ENCODE measurements at regions not wholly inside any gene's neighbourhood (a gene's known extent, or its start where the extent isn't known, plus 50 kb on each side); places are given as distances from the start of the nearest gene placed in this dataset.

- Histone ChIP-seq H2AK5ac (ENCODE audit: low read depth, low read length) (no peak overlapping the region), H4K5ac (ENCODE audit: low read depth, low read length) (no peak overlapping the region), H3K18ac (ENCODE audit: low read depth, low read length) (no peak overlapping the region), H3K27ac (ENCODE audit: insufficient read depth, low read length) (no peak overlapping the region), H3K9ac (ENCODE audit: low read depth, low read length) (no peak overlapping the region), H2BK5ac (ENCODE audit: low read depth, low read length, poor library complexity, severe bottlenecking) (no peak overlapping the region), H4K91ac (ENCODE audit: insufficient read depth, low read depth, low read length) (no peak overlapping the region), H3K14ac (replicated peaks; ENCODE audit: low read depth, low read length) (no peak overlapping the region), H3K23ac (ENCODE audit: low read depth, low read length) (no peak overlapping the region), H3K79me1 (ENCODE audit: low read depth in 1 of 2, low read length in 2 of 2) (no peaks in the 10 kb centered on the region), H2BK15ac (ENCODE audit: low read depth, low read length) (no peak overlapping the region), H2AK9ac (replicated peaks; ENCODE audit: low read depth, low read length, poor library complexity) (no peak overlapping the region), H2AFZ (replicated peaks; ENCODE audit: low read length, poor library complexity) (no peak overlapping the region), H3K9me3 (ENCODE audit: control insufficient read depth, insufficient read depth, low read length) (peaks cover 31% of the 10 kb centered on the region), H3K4me1 (ENCODE audit: control insufficient read depth, insufficient read depth, low read length) (no peaks in the 10 kb centered on the region), H2BK20ac (ENCODE audit: low read depth, low read length) (no peak overlapping the region), H4K20me1 (ENCODE audit: insufficient read depth, low read length) (no peaks in the 10 kb centered on the region), H3K4me3 (ENCODE audit: insufficient read depth, low read depth, low read length) (no peak overlapping the region), H3K56ac (ENCODE audit: extremely low read depth, insufficient read depth, low read length) (no peak overlapping the region), H4K8ac (ENCODE audit: low read depth in 2 of 2, low read length in 2 of 2) (no peak overlapping the region), H2BK120ac (ENCODE audit: low read depth, low read length) (no peak overlapping the region), H3K27me3 (ENCODE audit: control insufficient read depth, insufficient read depth, low read length) (no peaks in the 10 kb centered on the region), H3K4ac (ENCODE audit: low read depth, low read length) (no peak overlapping the region), H3K9me1 (ENCODE audit: insufficient read depth, low read length) (no peaks in the 10 kb centered on the region), H3K36me3 (ENCODE audit: control insufficient read depth, insufficient read depth, low read length) (no peaks in the 10 kb centered on the region), H3K4me2 (ENCODE audit: low read depth, low read length) (no peak overlapping the region)
- intact Hi-C loops (cut with micrococcal nuclease) = no loop called here
- ATAC-seq (ENCODE audit: low read depth) (no peak), DNase-seq (no peak)
- TF ChIP-seq RCOR1 (IDR thresholded peaks at IDR 0.05; ENCODE audit: insufficient replicate concordance, low read length) (no peak), MAZ (IDR thresholded peaks at IDR 0.05; ENCODE audit: borderline replicate concordance, low read depth, low read length) (no peak), MXI1 (IDR thresholded peaks at IDR 0.05; ENCODE audit: borderline replicate concordance, low read depth, low read length) (no peak), BHLHE40 (IDR thresholded peaks at IDR 0.05; ENCODE audit: low read depth, low read length) (no peak), NFE2L2 (IDR thresholded peaks at IDR 0.05; ENCODE audit: low read depth, low read length) (no peak), ELK1 (IDR thresholded peaks at IDR 0.05; ENCODE audit: borderline replicate concordance, low read depth, low read length) (no peak)
- TF ChIP-seq, protein P1, sequence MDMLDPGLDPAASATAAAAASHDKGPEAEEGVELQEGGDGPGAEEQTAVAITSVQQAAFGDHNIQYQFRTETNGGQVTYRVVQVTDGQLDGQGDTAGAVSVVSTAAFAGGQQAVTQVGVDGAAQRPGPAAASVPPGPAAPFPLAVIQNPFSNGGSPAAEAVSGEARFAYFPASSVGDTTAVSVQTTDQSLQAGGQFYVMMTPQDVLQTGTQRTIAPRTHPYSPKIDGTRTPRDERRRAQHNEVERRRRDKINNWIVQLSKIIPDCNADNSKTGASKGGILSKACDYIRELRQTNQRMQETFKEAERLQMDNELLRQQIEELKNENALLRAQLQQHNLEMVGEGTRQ (IDR thresholded peaks at IDR 0.05; ENCODE audit: low read depth, low read length) = no peak
- ChIA-PET CTCF (no interaction called here), POLR2A (ENCODE audit: unreplicated experiment) (no interaction called here)
- BruUV-seq (replicated peaks) = no TSS peak
- no CpG with 5 or more reads among the region's 6 CpGs for WGBS, 2 experiments (ENCODE audit: extremely low coverage in 2 of 2, insufficient read length in 1 of 2)
- in situ Hi-C loops (cut with MboI; ENCODE audit: low sequenced_read_pairs) = no loop called here
- dilution Hi-C loops (cut with HindIII; ENCODE audit: low sequenced_read_pairs, unreplicated experiment) = no loop called here
Measured at GRCh38 chr14:98997526-98998205, 274.3 kb downstream of the BCL11B start.

Data from IMR-90 (cell line).